ENCODE measurements at regions not wholly inside any gene's neighbourhood (a gene's known extent, or its start where the extent isn't known, plus 50 kb on each side); places are given as distances from the start of the nearest gene placed in this dataset.

DNA sequence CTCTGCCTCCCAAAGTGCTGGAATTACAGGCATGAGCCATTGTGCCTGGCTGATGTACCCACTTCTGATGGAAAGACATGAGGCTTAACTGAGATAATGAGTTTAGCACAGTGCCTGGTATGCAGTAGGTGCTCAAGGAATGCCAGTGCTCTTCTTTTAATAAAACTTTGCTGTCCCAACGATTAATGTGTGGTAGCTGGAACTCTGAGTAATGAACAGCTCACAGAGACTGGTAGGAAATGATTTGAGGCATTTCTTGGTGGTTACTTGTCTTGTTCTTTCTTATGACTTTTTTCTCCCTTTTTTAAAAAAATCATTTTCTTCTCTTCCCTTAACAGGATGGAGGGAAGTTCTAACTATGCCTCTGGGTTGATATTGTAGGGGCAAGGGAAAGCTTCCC, 235.7 kb upstream of the PWP1 start:
- no peak for DNase-seq (ENCODE audit: low read depth)
- H3K4me3 ChIP-seq (ENCODE audit: low read depth, low read length) = no peak overlapping the region

DNA sequence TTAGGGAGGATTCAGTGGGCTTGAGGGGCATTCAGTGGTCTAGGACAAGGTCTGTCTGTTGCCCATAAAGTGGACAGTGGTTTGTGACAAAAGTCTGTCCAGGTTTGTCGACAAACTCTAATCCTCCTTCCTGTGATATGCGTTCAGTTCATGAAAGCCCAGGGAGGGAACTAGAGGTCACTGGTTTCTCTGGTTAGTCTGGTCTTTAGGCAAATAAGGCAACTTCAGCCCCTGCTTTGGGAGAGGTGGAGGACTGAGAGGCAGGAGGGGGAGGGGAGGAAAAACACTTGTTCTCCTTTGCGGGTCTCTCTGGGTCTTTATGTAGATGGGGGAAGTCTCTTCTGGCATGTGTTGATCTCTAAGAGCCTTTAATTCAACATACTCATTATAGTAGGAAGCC, 235.1 kb upstream of the PWP1 start:
- DNase-seq (ENCODE audit: low read depth) = no peak

GRCh38 chr12:107451246-107451645, 234.4 kb upstream of the PWP1 start:
- no peak overlapping the region for H3K4me3 ChIP-seq (ENCODE audit: low read depth, low read length)
- no peak for DNase-seq (ENCODE audit: low read depth)

More for the DNA sequence above, 235.1 kb upstream of the PWP1 start:
- no peak overlapping the region for H3K4me3 ChIP-seq (ENCODE audit: low read depth, low read length)

DNA sequence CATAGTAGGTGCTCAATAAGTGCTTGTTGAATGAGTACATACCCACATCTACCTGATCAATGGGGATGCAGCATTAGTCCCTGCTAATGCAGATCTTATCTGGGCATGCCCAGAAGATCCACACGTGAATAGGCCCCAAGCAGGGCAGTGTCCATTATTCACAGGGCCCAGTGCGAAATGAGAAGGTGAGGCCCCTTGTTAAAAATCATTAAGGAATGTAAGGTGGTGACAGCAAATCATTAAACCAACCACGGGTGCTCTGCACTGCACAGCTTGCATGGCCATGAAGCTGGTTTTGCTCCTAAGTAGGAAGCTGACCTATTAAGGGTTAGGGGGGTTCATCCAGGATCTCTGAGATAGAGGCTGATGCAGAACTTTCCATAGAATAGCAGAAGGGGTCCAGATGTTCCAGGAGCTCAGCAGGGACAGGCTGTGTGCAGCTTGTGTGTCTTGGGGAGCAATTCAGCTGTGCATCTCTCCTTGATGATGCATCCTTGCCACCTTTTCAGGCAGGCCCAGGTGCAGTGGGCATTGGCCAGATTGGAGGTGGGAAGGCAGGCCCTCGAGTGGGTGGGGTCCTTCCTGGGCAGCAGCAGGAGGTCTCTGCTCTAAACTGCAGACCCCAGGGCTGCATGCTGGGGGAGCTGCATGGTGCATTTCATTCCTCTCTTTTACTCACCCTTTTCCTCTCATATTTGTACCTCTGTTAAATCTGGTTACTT, 231.3 kb upstream of the PWP1 start:
- H3K4me3 ChIP-seq (ENCODE audit: low read depth, low read length) = no peak overlapping the region
- no peak for DNase-seq (ENCODE audit: low read depth)

DNA sequence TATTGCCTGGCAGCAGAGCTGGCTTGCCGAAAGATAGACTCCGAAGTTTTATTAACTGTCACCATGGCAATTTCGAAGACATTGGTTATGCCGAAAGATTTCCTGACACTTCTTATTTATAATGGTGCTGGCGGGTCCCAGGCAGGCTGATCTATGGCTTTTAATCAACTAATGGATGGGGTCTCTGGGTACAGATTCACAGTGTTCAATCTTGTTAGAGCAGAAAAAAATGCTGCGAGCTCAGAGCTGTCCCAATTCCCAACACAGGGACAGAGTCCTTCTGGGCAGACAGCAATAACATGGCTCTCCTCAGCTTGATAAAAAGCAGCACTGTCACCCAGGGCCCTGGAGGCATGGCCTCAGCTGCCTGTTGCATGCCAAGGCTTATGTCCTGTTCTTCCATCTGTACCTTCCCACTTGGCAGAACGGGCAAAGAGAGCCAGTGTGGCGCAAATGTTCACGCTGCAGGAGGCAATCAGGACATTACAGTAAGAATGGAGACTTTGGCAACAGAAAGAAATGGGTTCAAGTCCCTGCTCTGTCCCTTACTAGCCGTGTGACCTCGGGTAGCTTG, 228.2 kb upstream of the PWP1 start:
- no peak overlapping the region for H3K4me3 ChIP-seq (ENCODE audit: low read depth, low read length)
- DNase-seq (ENCODE audit: low read depth) = no peak

- no peak overlapping the region for H3K4me3 ChIP-seq (ENCODE audit: low read depth, low read length)
- DNase-seq (ENCODE audit: low read depth) = no peak
Observed at GRCh38 chr12:107458163-107458562, 227.4 kb upstream of the PWP1 start.

GRCh38 chr12:107458990-107459389, 226.6 kb upstream of the PWP1 start:
- no peak overlapping the region for H3K4me3 ChIP-seq (ENCODE audit: low read depth, low read length)
- DNase-seq (ENCODE audit: low read depth) = no peak

- no peak for DNase-seq (ENCODE audit: low read depth)
- no peak overlapping the region for H3K4me3 ChIP-seq (ENCODE audit: low read depth, low read length)
Observed at GRCh38 chr12:107459641-107460040, 226.0 kb upstream of the PWP1 start.

GRCh38 chr12:107461222-107461975, 224.2 kb upstream of the PWP1 start:
- DNase-seq (ENCODE audit: low read depth) = peak; percentile 72
- no peak overlapping the region for H3K4me3 ChIP-seq (ENCODE audit: low read depth, low read length)

DNA sequence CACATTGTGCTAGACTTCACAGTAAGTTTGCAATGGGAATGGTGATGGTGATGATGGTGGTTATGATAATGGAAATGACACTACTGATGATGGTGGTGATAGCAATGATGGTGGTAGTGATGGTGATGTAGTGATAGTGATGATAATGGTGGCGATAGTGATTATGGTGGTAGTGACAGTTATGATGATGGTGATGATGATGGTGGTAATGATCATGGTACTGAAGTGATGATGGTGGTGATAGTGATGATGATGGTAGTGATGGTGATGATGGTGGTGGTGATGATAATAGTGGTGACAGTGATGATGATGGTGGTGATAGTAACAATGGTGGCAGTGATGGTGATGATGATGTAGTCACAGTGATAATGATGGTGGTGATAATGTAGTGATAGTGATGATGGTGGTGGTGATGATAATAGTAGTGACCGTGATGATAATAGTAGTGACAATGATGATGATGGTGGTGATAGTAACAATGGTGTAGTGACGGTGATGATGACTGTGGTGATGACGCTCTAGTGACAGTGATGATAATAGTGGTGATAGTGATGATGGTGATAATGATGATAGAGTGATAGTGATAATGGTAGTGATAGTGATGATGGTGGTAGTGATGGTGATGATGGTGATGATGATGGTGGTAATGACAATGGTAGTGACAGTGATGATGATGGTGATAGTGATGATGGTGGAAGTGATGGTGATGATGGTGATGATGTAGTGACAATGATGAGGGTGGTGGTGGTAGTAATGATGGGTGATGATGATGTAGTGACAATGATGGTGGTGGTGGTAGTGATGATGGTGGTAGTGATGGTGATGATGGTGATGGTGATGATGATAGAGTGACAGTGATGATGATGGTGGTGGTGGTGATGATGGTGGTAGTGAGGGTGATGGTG, 222.9 kb upstream of the PWP1 start:
- no peak for DNase-seq (ENCODE audit: low read depth)
- H3K4me3 ChIP-seq (ENCODE audit: low read depth, low read length) = no peak overlapping the region

DNA sequence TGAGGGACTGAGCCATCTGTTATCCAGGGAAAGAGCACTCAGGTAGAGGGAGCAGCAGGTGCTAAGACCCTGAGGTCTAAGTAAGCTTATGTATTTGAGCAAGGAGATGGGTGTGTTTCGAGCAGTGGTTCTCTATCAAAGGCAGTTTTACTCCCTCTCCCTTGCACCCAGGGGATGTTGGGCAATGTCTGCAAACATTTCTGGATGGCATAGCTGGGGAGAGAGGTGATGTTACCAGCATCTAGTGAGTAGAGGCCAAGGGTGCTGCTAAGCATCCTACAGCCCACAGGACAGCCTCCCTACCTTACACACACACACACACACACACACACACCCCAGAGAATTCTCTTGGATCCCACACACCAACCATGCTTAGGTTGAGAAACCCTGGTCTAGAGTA, 221.0 kb upstream of the PWP1 start:
- no peak overlapping the region for H3K4me3 ChIP-seq (ENCODE audit: low read depth, low read length)
- no peak for DNase-seq (ENCODE audit: low read depth)

DNA sequence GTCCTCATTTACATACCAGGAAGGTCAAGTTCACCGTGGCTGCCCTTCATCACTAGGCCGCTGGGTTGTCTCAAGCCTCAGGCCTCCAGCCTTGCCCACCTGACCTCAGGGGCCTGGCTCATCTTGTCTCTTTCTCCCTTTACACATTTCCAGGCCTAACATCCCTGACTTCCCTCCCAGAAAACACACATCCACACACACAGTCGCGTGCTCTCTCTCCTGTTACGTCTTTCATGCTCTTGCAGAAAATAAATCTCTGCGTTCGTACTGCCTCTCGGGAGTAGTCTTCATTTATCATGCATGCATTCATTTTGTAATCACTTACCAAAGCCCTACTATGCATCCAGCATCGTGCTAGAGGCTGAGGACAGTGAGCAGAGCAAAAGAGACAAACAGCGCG, 220.0 kb upstream of the PWP1 start:
- no peak overlapping the region for H3K4me3 ChIP-seq (ENCODE audit: low read depth, low read length)
- no peak for DNase-seq (ENCODE audit: low read depth)

DNA sequence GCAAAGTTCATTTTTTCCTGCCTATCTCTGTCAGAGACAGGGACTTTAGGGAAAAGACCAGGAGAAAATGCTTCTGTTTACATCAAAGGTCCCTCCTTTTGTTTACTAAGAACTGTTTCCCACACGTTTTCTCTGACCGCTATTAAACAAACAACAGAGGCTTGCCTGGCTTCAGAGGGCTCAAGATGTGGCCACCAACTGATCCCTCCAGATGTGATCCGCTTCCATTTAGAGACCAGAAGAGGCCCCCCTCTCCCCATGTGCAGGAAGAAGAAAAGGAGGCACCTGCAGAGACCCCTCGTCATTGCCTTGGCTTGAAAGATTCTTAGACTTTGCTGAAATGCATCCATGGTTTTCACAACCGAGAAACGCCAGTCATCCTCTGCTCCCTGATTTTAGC, 217.9 kb upstream of the PWP1 start:
- no peak for DNase-seq (ENCODE audit: low read depth)
- no peak overlapping the region for H3K4me3 ChIP-seq (ENCODE audit: low read depth, low read length)

- H3K4me3 ChIP-seq (ENCODE audit: low read depth, low read length) = no peak overlapping the region
- DNase-seq (ENCODE audit: low read depth) = no peak
Observed at GRCh38 chr12:107468182-107468581, 217.4 kb upstream of the PWP1 start.

GRCh38 chr12:107469011-107469410, 216.6 kb upstream of the PWP1 start:
- no peak overlapping the region for H3K4me3 ChIP-seq (ENCODE audit: low read depth, low read length)
- no peak for DNase-seq (ENCODE audit: low read depth)

- no peak for DNase-seq (ENCODE audit: low read depth)
Observed at GRCh38 chr12:107470645-107471044, 215.0 kb upstream of the PWP1 start.

DNA sequence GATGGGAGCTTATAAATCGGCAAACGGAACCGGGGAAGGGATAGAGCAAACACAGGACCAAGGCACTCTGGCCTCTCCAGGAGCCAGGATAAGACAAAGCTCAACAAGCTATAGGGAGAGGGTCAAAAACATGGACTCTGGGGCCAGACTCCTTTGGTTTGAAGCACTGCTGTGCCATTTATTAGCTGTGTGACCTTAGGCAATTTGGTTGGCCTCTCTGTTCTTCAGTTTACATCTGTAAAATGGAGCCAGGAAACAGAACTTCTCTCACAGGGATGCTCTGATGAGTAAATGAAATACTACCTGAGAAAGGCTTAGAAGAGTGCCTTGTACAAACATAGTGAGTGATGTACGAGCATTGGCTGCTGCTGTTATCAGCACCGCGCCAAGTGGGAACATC, 213.3 kb upstream of the PWP1 start:
- DNase-seq (ENCODE audit: low read depth) = no peak
- H3K4me3 ChIP-seq (ENCODE audit: low read depth, low read length) = no peak overlapping the region

More at GRCh38 chr12:107470645-107471044, 215.0 kb upstream of the PWP1 start:
- no peak overlapping the region for H3K4me3 ChIP-seq (ENCODE audit: low read depth, low read length)

GRCh38 chr12:107474099-107474498, 211.5 kb upstream of the PWP1 start:
- DNase-seq (ENCODE audit: low read depth) = no peak
- no peak overlapping the region for H3K4me3 ChIP-seq (ENCODE audit: low read depth, low read length)

GRCh38 chr12:107474639-107475539, 210.7 kb upstream of the PWP1 start:
- no peak overlapping the region for H3K4me3 ChIP-seq (ENCODE audit: low read depth, low read length)
- DNase-seq (ENCODE audit: low read depth) = no peak
